Cardiac muscle cell (in vitro differentiated cells and primary cell): ENCODE measurements at regions not wholly inside any gene's neighbourhood (a gene's known extent, or its start where the extent isn't known, plus 50 kb on each side); places are given as distances from the start of the nearest gene placed in this dataset.

Source experiments
- DNase-seq, 2 donors: peaks; one replicate each; pipeline versions ENCODE4 v3.0.0 to v3.0.0-alpha.2; 2010 to 2017; ENCODE audit warnings: low read depth in 1 of 2, low spot score in 1 of 2
- H3K27ac ChIP-seq: fragments of 200-600 bp; sonication (generic); 2 replicates; pipeline ENCODE4 v1.5.1; 2016
- H3K27me3 ChIP-seq: fragments of 200-600 bp; sonication (generic); 2 replicates; pipeline ENCODE4 v1.6.0; 2016; ENCODE audit warnings: control low read depth
- H3K36me3 ChIP-seq: fragments of 200-600 bp; sonication (generic); 2 replicates; pipeline ENCODE4 v1.5.1; 2016; ENCODE audit warnings: control low read depth
- H3K4me1 ChIP-seq: fragments of 200-600 bp; sonication (generic); 2 replicates; pipeline ENCODE4 v1.8.1; 2017; ENCODE audit warnings: low read depth, mild to moderate bottlenecking, mixed run types
- H3K4me3 ChIP-seq: fragments of 200-600 bp; sonication (generic); 2 replicates; pipeline ENCODE4 v1.5.1; 2016; ENCODE audit warnings: mild to moderate bottlenecking
- H3K9me3 ChIP-seq: fragments of 200-600 bp; sonication (generic); 2 replicates; pipeline ENCODE4 v1.5.1; 2017; ENCODE audit warnings: low read depth, mild to moderate bottlenecking, control low read depth
- CTCF ChIP-seq: IDR thresholded peaks from 2 replicates; pipeline ENCODE4 v1.5.1; 2012; ENCODE audit warnings: low read depth, mild to moderate bottlenecking, low read length

DNA sequence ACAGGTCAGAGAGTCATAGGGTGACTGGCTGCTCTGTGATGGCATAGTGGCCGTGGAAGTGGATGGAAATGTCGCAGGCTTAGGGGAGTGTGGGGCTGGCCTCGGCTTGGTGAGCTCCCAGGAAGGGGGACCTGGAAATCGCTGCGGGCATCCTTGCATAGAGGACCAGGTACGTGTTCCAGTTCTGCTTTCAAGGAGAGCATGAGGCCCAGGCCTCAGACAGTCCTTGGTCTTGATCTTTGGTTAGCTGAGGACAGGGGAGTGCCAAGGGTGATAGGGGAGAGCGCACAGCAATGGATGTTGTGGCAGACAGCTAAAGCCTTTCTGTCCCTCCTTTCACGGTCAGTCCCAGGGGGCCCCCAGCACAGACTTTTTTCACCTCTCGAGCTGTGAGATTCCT lies 110.5 kb downstream of the SNRPN start:
- no peaks in the 10 kb centered on the region for H3K27me3 ChIP-seq
- no peak for TF ChIP-seq CTCF
- peaks cover 35% of the 10 kb centered on the region for H3K36me3 ChIP-seq
- no peak overlapping the region for H3K4me3 ChIP-seq
- H3K9me3 ChIP-seq = peaks cover 24% of the 10 kb centered on the region
- no peak for DNase-seq
- no peaks in the 10 kb centered on the region for H3K4me1 ChIP-seq
- H3K27ac ChIP-seq = no peak overlapping the region

GRCh38 chr15:25065876-25066275 lies 111.1 kb downstream of the SNRPN start:
- H3K4me3 ChIP-seq = no peak overlapping the region
- peaks cover 41% of the 10 kb centered on the region for H3K36me3 ChIP-seq
- H3K27me3 ChIP-seq = no peaks in the 10 kb centered on the region
- H3K9me3 ChIP-seq = peaks cover 26% of the 10 kb centered on the region
- DNase-seq = no peak
- no peak for TF ChIP-seq CTCF
- no peaks in the 10 kb centered on the region for H3K4me1 ChIP-seq
- no peak overlapping the region for H3K27ac ChIP-seq

- H3K9me3 ChIP-seq = peaks cover 27% of the 10 kb centered on the region
- H3K4me1 ChIP-seq = no peaks in the 10 kb centered on the region
- DNase-seq = no peak
- H3K27ac ChIP-seq = no peak overlapping the region
- no peaks in the 10 kb centered on the region for H3K27me3 ChIP-seq
- H3K4me3 ChIP-seq = no peak overlapping the region
- peaks cover 43% of the 10 kb centered on the region for H3K36me3 ChIP-seq
- TF ChIP-seq CTCF = no peak
Observed at GRCh38 chr15:25066708-25067107, 111.9 kb downstream of the SNRPN start.

GRCh38 chr15:25067725-25068309 lies 113.0 kb downstream of the SNRPN start:
- no peak overlapping the region for H3K4me3 ChIP-seq
- no peak for DNase-seq
- no peaks in the 10 kb centered on the region for H3K27me3 ChIP-seq
- H3K27ac ChIP-seq = no peak overlapping the region
- peaks cover 30% of the 10 kb centered on the region for H3K9me3 ChIP-seq
- H3K36me3 ChIP-seq = peaks cover 35% of the 10 kb centered on the region
- TF ChIP-seq CTCF = no peak
- no peaks in the 10 kb centered on the region for H3K4me1 ChIP-seq

GRCh38 chr15:25068696-25069095 lies 113.9 kb downstream of the SNRPN start:
- Histone ChIP-seq H3K27me3 (no peaks in the 10 kb centered on the region), H3K36me3 (peaks cover 33% of the 10 kb centered on the region), H3K4me3 (no peak overlapping the region), H3K9me3 (peaks cover 30% of the 10 kb centered on the region), H3K27ac (no peak overlapping the region), H3K4me1 (no peaks in the 10 kb centered on the region)
- DNase-seq = no peak
- TF ChIP-seq CTCF = no peak
